ENCODE measurements at regions not wholly inside any gene's neighbourhood (a gene's known extent, or its start where the extent isn't known, plus 50 kb on each side); places are given as distances from the start of the nearest gene placed in this dataset.

DNA sequence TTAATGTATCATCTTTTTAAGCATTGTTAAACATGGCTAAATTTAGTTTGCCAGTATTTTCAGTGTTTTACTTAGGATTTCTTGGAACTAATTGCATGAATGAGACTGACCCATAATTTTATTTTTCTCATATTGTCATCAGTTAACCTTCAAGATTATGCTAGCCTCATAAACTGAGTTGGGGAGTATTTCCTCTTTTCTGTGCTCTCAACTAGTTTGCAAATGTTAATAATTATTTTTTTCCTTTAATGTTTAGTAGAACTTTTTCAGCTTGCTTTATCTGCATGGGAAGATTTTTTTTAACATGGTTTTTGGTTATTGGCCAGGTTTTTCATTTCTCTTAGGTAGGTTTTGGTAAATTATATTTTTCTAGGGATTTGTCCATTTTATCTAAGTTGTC, 235.4 kb upstream of the SESN3 start:
- no peak for DNase-seq

DNA sequence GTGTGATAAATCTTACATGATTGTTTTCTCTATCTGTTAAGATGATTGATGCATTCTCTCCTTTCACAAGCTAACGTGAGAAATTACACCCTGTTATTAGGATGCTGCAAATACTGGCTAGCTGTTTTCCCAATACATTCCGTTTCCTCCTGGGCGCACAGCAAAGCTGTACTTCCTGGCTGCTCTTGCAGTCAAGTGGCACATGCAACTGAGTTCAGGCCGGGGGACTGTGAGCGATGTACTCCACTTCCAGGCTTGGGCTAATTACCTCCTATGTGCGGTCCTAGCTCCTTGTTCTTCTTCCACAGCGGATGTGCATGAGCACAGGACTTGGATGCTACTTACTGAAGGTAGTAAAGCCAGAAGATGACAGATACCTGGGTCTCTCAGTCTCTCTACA, 234.9 kb upstream of the SESN3 start:
- no peak for DNase-seq

DNA sequence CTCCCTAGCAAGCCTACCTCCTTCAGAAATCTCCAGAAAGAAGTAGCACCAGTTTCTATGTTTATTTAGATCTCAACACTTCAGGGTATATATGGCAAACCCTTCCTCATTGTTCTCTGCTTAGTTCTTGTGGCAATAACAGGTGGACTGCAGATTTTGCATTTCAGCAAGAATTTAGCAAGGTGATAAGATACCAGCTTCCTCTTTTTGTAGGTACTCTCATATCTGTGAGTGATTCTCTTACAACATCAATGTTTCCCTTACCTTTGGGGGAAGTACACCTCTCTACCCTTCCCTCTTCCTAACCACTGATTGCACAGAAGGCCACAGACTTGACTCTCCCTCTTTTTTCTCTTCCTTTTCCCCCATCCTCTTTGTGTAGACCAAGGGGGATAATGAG, 230.9 kb upstream of the SESN3 start:
- no peak for DNase-seq

DNA sequence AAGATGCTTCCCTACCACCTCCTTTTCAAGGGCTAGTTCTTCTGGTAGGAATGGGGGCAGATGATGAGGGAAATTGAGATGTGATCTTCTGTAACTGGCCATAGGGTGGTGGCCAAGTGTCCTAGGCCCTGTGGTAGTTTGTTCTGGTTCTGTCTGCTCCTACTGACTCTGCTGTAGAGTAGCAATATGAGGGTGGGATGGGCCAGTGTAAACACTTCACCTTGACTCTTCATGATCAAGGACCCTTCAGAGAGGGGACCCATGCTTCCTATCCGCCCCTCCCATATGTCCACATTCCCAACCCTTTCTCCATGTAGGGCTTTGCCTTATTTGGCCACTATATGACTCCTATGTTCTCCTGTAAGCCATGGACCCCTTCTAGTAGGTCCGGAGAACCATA, 230.3 kb upstream of the SESN3 start:
- no peak for DNase-seq

DNA sequence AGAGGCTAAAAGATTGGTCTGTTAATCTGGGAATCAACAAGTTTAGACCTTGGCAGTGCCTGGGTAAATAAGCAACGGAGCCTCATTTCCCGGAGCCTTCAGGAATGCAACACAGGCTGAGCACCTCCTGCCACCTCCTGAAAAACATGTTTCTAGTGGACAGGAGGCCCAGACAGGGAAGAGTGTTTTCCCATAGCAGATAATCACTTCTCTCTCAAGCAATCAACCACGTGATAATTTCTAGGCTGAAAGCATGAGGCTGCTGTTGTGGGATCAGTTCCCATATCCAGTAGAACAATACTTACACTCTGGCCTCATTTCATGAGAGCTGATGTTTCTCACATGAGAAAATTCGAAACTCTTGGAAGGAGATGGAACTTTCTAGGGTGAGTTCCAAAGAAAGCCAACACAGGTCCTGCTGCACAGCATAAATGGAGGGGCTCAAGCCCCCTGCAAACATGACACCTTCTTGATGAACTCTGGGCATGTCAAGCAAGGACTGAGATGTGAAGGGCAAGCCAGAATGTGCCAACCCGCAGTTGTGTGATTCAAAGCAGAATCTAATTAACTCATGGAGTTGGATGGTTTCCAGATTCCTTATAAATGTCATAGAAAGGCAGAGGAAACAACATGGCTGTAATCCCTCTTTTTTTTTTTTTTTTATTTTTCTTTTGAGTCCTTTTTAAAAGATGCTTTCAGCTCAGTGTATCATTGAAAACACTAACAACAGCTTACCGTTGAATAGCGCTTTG, 228.5 kb upstream of the SESN3 start:
- no peak for DNase-seq

DNA sequence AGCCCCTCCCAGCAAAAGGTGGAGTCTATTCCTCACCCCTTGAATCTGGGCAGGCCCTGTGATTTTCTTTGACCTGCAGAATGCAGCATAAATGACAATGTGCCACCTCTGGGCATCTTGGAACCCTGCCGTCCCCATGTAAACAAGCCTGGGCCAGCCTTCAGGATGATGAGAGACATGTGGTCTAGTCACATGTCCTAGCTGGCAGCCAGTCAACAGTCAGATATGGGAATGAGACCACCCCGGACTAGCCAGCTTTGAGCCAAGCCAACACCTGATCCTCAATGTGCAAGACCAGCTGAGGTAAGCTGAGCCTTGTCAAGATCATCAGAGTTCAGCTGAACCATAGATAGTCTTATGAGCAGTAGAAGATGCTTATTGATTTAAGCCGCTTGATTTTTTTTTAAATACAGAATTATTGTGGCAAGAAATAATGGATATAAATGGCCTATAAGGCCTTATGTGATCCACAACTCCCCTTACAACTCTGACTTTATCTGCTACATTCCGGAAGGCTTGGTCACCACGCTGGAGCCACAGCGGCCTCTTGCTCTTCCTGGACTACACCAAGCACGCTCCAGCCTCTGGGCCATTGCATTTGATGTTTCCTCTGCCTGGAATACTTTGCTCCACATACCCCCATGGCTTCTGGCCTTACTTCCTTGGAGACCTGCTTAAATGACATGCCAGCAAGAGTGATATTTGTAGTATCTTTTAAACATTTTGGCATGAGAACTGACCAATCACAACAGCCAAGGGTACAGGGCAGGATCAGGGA, 225.9 kb upstream of the SESN3 start:
- no peak for DNase-seq

DNA sequence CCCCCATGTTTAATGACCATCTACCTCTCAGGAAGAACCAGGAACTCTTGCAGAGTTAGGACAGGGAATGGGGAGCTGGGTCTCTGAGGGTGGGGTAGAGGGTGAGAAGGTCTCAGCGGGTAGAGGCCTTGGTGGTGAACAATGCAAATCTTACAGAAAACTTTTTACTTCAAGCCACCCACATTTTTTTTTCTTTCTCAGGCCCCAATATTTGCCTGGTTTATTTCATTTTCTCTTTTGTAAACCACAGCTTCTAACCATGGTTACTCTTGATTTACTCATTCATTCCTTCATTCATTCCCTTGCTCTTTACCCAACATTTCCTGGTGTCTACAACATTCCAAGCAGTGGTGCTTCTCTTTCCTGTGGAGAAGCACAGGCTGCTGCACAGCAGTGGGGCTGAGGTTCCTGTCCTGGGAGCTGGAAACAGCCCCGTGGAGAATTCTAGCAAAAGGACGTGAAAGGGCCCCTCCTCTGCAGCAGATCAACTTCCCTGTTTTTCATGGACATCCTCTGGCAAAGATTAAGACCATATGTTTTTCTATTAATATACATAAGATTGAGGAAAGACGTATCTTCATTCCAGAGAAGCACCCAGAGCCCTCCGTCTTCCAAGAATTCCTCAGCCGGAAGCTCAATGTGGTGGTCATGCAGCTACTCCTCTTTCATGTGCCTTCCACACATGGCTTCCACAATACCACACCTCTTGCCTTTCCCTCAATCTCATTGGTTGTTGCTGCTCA, 224.4 kb upstream of the SESN3 start:
- no peak for DNase-seq

DNA sequence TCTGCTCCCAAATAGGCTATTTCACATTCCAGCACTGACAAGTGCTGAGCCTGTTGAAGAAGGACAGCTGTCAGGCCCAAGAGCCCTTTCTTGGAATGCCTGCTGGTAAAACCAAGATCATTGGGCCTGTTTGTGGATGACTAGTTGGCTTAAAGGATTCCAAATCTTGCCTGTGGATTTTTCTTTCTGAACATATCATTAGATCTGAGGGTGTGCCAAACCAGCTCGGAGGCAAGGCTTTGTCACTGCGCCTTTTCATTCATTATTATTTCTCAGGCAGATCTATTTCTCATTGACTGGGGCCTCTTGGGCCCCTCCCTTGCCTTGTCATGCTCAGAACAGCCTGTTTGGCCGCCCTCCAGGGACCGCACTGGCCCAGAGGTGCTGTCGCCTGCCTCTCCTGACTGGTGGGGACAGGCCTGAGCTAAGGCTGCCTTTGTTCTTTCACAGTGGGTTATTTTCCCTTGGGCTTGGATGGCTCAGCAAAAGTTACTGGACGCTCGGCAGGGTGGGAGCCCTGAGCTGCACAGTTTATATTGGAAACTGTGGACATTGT, 222.7 kb upstream of the SESN3 start:
- DNase-seq = no peak

DNA sequence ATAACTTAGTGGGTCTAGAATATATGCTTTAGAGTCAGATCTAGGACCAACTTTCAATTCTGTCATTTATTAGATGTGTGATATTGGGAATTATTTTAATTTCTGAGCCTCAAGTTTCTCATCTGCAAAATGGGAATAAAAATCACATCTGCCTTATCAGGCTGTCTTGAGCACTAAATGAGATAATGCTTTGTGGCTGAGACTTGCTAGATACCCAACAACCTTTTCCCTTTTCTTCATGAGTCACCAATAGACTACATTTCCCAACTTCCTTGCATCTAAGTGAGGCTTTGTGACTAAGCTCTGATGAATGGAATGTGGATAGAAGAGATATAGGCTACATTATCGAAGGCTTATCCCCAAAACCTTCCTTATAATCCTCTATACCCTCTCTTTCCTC, 220.7 kb upstream of the SESN3 start:
- DNase-seq = no peak

DNA sequence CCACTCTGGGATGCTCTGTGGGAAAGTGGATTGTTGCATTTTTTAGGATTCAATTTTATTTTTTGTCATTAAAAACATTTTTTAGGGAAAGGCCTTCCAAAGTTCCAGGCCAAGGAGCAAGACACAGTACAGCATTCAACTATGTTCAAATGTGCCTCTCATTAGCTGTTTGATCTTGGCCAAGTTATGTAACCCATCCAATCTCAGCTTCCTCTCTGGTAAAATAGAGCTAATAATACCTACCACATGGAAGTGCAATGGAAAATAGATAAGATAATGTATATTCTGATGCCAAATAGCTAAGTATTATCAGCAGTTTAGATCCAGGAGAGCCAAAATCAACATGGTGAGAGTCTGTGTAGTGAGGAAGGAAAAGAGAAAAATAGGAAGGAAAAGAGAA, 220.3 kb upstream of the SESN3 start:
- no peak for DNase-seq

DNA sequence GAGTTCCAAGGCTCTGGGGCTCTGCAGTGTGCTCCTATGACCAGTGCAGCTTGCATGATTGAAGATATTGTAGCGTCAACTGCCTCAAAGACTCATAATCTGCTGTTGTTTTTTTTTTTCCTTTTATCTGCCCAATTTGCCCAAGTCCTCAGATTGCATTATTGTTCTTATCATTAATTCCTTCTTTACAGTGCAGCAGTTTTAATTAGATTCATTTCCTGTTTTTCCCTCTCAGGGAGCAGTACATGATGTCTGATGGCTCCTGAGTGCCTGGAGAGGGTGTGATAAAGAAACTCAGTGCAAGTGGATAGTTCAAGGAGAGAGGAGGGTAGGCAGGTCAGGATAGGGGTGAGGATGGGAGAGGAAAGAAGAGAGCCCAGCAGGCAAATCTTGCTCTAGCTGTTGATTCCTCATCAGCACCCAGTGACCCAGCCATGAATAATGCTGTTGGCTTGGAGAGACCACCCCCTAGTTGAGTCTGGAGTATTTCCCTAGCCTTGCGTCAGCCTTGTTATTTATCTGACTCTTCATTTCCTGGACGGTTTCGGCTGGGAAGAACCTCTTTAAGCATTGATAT, 219.6 kb upstream of the SESN3 start:
- DNase-seq = no peak

DNA sequence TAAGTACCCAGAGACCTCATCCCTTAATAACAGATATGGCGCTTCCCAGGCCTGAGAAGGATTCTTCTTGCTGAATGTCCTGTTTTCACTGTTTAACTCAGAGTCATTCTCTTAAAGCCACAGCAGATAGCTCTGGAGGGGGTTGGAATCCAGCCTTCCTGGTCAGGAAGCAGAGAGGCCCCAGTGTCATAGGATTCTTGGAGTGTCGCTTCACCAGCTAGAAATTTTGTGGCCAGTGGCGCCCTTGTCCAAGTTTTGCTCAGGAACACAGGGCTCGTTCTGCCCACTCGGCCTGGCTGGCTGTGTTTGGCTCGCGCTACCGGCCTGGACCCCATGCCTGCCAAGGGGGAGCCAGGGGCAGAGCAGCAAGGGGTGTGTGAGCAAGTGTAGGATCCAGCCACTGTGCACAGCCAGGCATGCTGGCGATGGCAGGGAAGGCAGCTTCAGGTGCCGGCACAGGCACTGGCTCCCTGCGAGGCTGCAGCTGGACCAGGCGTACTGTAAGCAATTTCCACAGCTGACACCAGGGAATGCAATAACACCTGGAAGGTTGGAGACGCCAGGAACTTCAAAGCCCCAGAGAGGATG, 214.8 kb upstream of the SESN3 start:
- no peak for DNase-seq

DNA sequence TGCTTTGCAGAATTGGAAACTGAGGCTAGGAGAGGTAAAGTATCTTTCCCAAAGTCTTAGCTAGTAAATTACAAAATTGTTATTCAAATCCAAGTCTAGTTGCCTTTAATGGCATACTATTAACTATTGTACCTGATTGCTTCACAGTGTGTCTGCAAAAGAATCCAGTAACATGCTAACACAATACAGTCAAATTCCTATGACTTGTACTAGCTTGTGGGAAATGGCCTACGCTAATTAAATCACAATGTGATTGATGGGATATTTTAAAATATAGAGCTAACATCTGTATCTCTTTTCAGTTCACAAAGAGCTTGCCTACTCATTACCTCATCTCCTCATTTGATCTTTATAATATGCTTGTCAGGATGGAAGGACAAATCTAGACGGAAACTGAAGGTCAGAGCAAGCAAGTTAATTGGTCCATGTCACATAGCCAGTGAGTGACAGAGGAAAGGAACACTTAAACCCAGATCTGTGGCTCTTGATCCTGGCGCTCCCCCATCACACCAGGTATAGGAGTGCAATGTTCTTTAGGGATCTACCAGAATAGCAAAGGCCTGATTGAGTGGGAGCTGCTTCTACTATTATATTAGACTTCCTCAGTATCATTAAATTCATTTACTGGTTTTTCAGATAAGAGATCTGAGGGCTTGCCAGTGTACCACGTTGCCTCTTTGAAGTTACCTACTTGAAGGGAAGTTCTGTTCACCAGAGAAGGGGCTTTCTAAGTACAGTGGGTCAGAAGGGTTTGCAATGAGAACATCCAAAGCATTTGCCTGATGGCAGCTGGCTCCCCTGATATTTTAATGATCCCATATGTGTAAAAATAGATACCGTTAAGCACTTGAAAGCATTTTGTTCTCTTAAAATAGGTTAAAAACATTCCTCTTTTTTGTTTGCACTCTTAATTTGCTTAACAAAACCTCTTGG, 213.6 kb upstream of the SESN3 start:
- no peak for DNase-seq

DNA sequence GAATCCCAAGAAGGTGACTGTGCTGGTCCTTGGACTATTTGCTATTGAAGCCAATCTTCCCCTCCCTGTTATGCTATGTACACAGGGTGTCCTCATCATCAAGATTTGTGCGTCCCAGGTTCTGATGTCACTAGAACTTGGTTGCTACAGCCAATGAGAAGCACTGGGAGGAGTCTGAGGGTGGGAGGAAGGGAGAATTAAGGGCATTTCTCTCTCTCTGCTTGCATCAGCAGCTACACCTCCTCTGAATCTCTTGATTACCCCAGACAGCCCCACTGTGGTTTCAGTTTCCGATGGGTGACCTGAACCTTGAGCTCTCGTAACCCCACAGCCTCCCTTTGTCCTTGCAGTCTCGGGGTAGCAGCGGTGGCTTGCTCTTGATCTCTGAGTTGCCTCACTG, 212.4 kb upstream of the SESN3 start:
- DNase-seq = peak; percentile 31

DNA sequence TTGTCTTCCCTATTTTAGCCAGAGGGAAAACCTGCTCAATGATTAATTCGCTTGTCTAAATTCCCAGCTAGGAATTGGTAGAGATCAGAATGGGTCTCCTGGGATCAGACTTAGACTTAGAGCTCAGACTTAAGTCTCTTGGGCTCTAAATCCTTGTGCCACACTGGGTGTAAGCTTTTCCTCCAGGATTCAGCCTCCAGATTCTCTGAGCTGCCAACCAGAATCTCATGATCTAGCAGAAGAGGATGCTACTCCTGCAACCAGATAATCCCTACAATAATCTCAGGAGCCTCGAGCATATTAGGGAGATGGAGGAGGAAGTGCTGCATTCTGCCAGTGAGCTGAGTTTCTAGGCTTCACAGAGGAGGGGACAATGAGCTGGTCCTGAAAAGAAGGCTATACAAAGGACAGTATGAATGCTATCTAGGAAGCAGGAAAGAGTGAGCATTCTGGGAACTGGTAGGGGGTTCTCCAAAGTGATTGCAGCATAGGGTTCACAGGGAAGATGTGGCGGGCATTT, 211.6 kb upstream of the SESN3 start:
- DNase-seq = no peak

DNA sequence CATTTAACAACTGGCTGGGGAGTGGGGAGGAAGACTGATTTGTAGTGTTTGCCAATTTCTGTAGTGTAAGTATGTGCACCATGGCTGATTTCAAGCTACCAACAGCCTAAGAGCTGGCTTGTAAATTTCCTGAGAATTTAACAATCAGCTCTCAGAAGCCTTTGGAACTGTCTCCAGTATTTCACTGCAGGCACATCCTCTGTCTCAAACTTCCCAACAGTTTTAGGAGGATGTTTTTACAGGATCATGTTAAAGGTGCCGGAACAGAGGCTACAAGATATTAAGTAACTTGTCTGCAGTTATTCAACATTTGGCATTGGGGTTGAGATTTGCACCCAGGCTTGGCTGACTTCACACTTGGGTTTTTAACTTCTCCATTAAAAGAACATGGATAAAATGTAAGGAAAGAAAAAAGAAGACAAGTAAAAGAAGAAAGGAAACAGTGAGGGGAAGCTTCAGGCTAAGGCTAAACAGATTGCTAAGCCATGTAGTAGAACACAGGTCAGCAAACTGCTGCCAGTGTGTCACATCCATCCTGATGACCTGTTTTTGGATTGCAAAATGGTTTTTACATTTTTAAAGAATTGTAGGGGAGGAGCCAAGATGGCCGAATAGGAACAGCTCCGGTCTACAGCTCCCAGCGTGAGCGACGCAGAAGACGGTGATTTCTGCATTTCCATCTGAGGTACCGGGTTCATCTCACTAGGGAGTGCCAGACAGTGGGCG, 204.8 kb upstream of the SESN3 start:
- no peak for DNase-seq

DNA sequence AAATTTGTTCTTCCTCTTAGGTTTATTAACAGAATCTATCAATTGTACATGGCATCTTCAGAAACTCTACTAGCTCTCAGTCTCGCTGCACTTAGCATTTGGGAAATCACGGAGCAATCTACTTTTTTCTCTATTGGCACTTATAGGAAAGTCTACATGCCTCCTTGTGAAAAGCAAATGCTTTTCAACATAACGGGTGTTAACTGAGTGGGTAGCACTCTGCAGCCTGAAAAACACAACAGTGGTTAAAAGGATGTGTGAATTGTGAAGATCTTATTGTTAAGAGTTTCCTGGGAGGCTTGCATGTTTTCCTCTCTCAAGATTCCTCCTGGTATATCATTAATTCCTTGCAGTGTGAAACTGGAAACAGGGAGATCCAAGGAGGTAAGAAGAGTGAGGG, 204.2 kb upstream of the SESN3 start:
- DNase-seq = no peak

DNA sequence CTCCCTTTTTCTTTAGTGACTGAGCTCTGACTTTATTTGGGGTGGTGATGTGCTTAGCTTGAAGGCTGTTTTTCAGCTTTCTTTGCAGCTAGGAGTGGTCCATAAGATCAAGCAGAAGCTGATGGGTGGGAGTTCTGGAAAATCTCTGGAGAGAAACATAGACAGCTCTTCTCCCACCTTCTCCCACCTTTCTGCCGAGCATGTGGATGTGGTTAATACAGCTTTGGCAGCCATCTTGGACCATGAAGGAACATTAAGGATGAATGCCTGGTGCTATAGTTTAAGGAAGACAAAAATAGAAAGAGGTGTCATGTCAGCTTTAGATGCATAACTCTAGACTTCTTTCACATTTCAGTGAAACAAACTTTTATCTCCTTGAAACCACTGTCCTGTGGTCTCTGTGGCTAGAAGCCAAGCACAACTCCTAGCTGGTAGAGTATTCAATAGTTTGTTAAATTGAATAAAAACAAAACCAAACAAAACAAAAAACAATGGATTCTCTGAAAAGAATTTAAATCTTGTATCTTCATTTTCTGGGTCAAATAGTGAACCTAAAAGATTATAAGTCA, 203.6 kb upstream of the SESN3 start:
- DNase-seq = no peak

DNA sequence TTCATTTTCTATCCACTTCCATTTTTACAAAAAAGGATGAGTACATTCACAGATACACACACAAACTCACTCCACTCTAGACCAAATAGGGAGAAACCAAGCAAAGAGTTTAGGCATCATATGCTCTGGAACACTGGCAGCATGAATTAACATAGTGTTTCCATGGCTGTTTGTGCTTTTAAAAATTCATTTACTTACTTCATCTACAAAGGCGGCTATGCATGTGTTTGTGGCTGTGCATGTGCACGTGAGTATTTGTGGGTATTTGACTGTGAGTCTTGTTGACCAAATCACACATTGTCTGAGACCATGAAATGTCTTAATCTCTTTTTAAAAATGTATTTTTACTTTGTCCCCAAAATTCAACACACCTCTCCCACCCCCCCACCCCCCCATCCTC, 203.0 kb upstream of the SESN3 start:
- no peak for DNase-seq

Data from CD4-positive, alpha-beta T cell treated with Interleukin-21 for 1 hour (primary cell).